SK-N-SH (cell line): ENCODE measurements at regions not wholly inside any gene's neighbourhood (a gene's known extent, or its start where the extent isn't known, plus 50 kb on each side); places are given as distances from the start of the nearest gene placed in this dataset.

Source experiments
- CTCF ChIA-PET: fragments of 300-600, 350-600 bp; formaldehyde crosslinking; extraction: SDS; loops from one replicate; lab custom pipeline; 2021; lab: Yijun Ruan, JAX
- POLR2A ChIA-PET: fragments of 350-600 bp; sonication (Branson Sonifier 250); formaldehyde crosslinking; extraction: SDS; loops from one replicate; lab custom pipeline; 2020; ENCODE audit warnings: antibody characterized with exemption, inconsistent platforms; lab: Yijun Ruan, JAX
- DNase-seq: peaks from one replicate; pipeline ENCODE4 v3.0.0; 2012
- H2AFZ ChIP-seq: fragments of 200-600 bp; sonication (generic); 2 replicates; pipeline ENCODE4 v1.8.1; 2016; ENCODE audit warnings: antibody characterized with exemption, mild to moderate bottlenecking, low read depth
- H3F3A ChIP-seq: fragments of 200-600 bp; sonication (generic); replicated peaks from 2 replicates; pipeline ENCODE3; 2016; ENCODE audit warnings: antibody characterized with exemption, mild to moderate bottlenecking; ENCODE audit not compliant: insufficient read depth
- H3K27ac ChIP-seq, 2 experiments: fragments of 200-500 bp in 1 of 2; fragments of 200-600 bp in 1 of 2; sonication (Bioruptor generic) in 1 of 2; sonication (generic), shearing (Covaris generic) in 1 of 2; 2 replicates each; pipeline versions ENCODE4 v1.5.1 to v1.6.1; 2014 to 2016; ENCODE audit warnings: low read depth in 2 of 2, inconsistent platforms in 1 of 2, low read length in 1 of 2, mild to moderate bottlenecking in 1 of 2, mixed read lengths in 1 of 2
- H3K27me3 ChIP-seq: fragments of 200-600 bp; sonication (generic), shearing (Covaris generic); 2 replicates; pipeline ENCODE4 v1.6.1; 2016; ENCODE audit warnings: mixed run types; ENCODE audit not compliant: insufficient read depth
- H3K36me3 ChIP-seq, 2 experiments: fragments of 200-500 bp in 1 of 2; fragments of 200-600 bp in 1 of 2; sonication (Bioruptor generic) in 1 of 2; sonication (generic) in 1 of 2; replicated peaks in 1 of 2; 2 replicates each; pipeline versions ENCODE3 to v1.5.1; 2014 to 2016; ENCODE audit warnings: low read length in 1 of 2, mild to moderate bottlenecking in 1 of 2; ENCODE audit not compliant: insufficient read depth in 2 of 2, control insufficient read depth in 1 of 2
- H3K4me1 ChIP-seq, 2 experiments: fragments of 200-500 bp in 1 of 2; fragments of 200-600 bp in 1 of 2; sonication (Bioruptor generic) in 1 of 2; sonication (generic), shearing (Covaris generic) in 1 of 2; 2 replicates each; pipeline versions ENCODE4 v1.5.1 to v1.6.1; 2014 to 2016; ENCODE audit warnings: low read depth in 1 of 2, low read length in 1 of 2, mixed run types in 1 of 2; ENCODE audit not compliant: insufficient read depth in 2 of 2, control insufficient read depth in 1 of 2
- H3K4me2 ChIP-seq: fragments of 200-600 bp; sonication (generic), shearing (Covaris generic); 2 replicates; pipeline ENCODE4 v1.6.1; 2017; ENCODE audit warnings: mixed run types
- H3K4me3 ChIP-seq, 2 experiments: fragments of 200-500 bp in 1 of 2; fragments of 200-600 bp in 1 of 2; sonication (Bioruptor generic) in 1 of 2; sonication (generic), shearing (Covaris generic) in 1 of 2; 2 replicates each; pipeline versions ENCODE4 v1.5.1 to v1.8.1; 2014 to 2016; ENCODE audit warnings: low read depth in 2 of 2, inconsistent platforms in 1 of 2, low read length in 1 of 2, mild to moderate bottlenecking in 1 of 2, mixed read lengths in 1 of 2, moderate library complexity in 1 of 2
- H3K79me2 ChIP-seq: fragments of 200-600 bp; sonication (generic); 2 replicates; pipeline ENCODE4 v1.8.1; 2017; ENCODE audit warnings: mild to moderate bottlenecking; ENCODE audit not compliant: insufficient read depth
- H3K9ac ChIP-seq: fragments of 200-600 bp; sonication (generic); 2 replicates; pipeline ENCODE4 v1.6.1; 2017; ENCODE audit warnings: mixed run types
- H3K9me2 ChIP-seq: fragments of 200-600 bp; sonication (generic); 2 replicates; pipeline ENCODE4 v1.6.1; 2017; ENCODE audit warnings: mixed run types
- H3K9me3 ChIP-seq: fragments of 200-600 bp; sonication (generic); 2 replicates; pipeline ENCODE4 v1.6.1; 2017; ENCODE audit warnings: mixed run types, mild to moderate bottlenecking, moderate library complexity
- H4K20me1 ChIP-seq: fragments of 200-600 bp; sonication (generic); 2 replicates; pipeline ENCODE4 v1.6.1; 2017; ENCODE audit warnings: mild to moderate bottlenecking, mixed run types; ENCODE audit not compliant: insufficient read depth
- CHD2 ChIP-seq: fragments of 150-350 bp; IDR thresholded peaks from 2 replicates; pipeline ENCODE4 v1.6.1; 2018; ENCODE audit warnings: low read length; ENCODE audit not compliant: partially characterized antibody
- EP300 ChIP-seq, 2 experiments: IDR thresholded peaks; 2 replicates each; pipeline versions ENCODE4 v1.4.0 to v1.6.1; 2012; ENCODE audit warnings: borderline replicate concordance in 1 of 2, low read depth in 1 of 2, low read length in 1 of 2
- FOSL2 ChIP-seq: IDR thresholded peaks from 2 replicates; pipeline ENCODE4 v1.4.0; 2012; ENCODE audit warnings: low read depth, mild to moderate bottlenecking, moderate library complexity, borderline replicate concordance
- GABPA ChIP-seq: IDR thresholded peaks from 2 replicates; pipeline ENCODE4 v1.4.0; 2012; ENCODE audit warnings: low read depth, mild to moderate bottlenecking
- GATA2 ChIP-seq: sonication (generic); formaldehyde crosslinking; IDR thresholded peaks from 2 replicates; pipeline ENCODE4 v1.5.0; 2020; ENCODE audit warnings: mild to moderate bottlenecking, missing genetic modification reagents
- JUND ChIP-seq: IDR thresholded peaks from 2 replicates; pipeline ENCODE4 v1.4.0; 2012
- MEF2A ChIP-seq: IDR thresholded peaks from 2 replicates; pipeline ENCODE4 v1.4.0; 2012; ENCODE audit warnings: low read depth, borderline replicate concordance
- RXRA ChIP-seq: IDR thresholded peaks from 2 replicates; pipeline ENCODE4 v1.4.0; 2012; ENCODE audit warnings: low read depth, mild to moderate bottlenecking, borderline replicate concordance
- SMC3 ChIP-seq: IDR thresholded peaks from 2 replicates; pipeline ENCODE4 v1.6.1; 2012; ENCODE audit warnings: low read depth, low read length, improper control_type of control experiment
- TCF12 ChIP-seq: IDR thresholded peaks from 2 replicates; pipeline ENCODE4 v1.4.0; 2012
- TEAD4 ChIP-seq: IDR thresholded peaks from 2 replicates; pipeline ENCODE4 v1.4.0; 2012; ENCODE audit warnings: mild to moderate bottlenecking, borderline replicate concordance; ENCODE audit not compliant: insufficient read depth
- WGBS: methylation state at CpG from one replicate; pipeline ENCODE4 v1.1.6; 2017; ENCODE audit warnings: low lambda C conversion rate; 5-methylcytosine and 5-hydroxymethylcytosine counted together
- TF ChIP-seq, protein P1 (sequence below): fragments of 150-350 bp; IDR thresholded peaks from 2 replicates; pipeline ENCODE4 v1.6.1; 2017; ENCODE audit warnings: antibody characterized with exemption, low read length, low read depth, borderline replicate concordance
- TF ChIP-seq, protein P2 (sequence below): IDR thresholded peaks from 2 replicates; pipeline ENCODE4 v1.4.0; 2012; ENCODE audit warnings: low read depth
- TF ChIP-seq, protein P3 (sequence below): fragments of 150-350 bp; IDR thresholded peaks from 2 replicates; pipeline ENCODE4 v1.6.1; 2016; ENCODE audit warnings: mild to moderate bottlenecking, low read depth, low read length

DNA sequence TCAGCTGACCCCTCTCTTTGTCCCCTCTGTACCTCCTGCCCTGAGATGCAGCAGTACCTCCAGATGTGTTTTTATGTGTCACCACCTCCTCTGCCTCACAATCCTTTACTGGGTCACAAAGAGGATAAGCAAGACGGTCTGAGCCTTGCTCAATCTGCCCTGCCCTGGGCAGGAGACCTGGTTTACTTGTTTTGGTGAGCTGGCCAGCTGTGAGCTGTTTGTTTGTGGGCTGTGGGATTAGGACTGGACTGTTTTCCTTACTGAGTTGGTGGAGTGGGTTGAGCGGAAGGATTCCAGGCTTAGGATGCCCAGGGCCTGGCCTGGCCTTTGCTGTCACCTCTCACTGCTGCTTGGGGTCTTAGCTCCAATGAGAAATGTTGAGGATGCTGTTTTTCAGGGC lies 299.5 kb downstream of the SRBD1 start:
- 0% methylated on average over 1 of the region's 2 CpGs for WGBS
- ChIA-PET POLR2A (no interaction called here), CTCF (interaction anchor here (0.9 kb wide), 1 partner anchor 10 kb away, joined by 3 read pairs; no protein-coding TSS in a partner anchor)
- Histone ChIP-seq H3K36me3 (no peaks in the 10 kb centered on the region), H3K4me3 (no peak overlapping the region), H3K9me2 (no peaks in the 10 kb centered on the region), H3K79me2 (no peaks in the 10 kb centered on the region), H3K27ac (no peak overlapping the region), H3K4me1 (peaks cover 0 to 6% of the 10 kb centered on the region in 2 experiments; a peak in 2 of 4 replicates), H3K9ac (no peak overlapping the region), H3F3A (peaks cover 6% of the 10 kb centered on the region), H3K9me3 (no peaks in the 10 kb centered on the region), H3K4me2 (no peak overlapping the region), H3K27me3 (no peaks in the 10 kb centered on the region), H2AFZ (no peak overlapping the region)
- no peak for DNase-seq
- no peak for TF ChIP-seq FOSL2
- no peak for TF ChIP-seq TCF12
- no peak for TF ChIP-seq EP300 (IDR thresholded peaks at IDR 0.05; ENCODE audit: borderline replicate concordance in 1 of 2, low read depth in 1 of 2, low read length in 1 of 2)
- TF ChIP-seq JUND, result no peak
- TF ChIP-seq TEAD4, result no peak
- TF ChIP-seq MEF2A, result no peak
- TF ChIP-seq, all 33 proteins: peak for 0
- H4K20me1 ChIP-seq, result no peaks in the 10 kb centered on the region

DNA sequence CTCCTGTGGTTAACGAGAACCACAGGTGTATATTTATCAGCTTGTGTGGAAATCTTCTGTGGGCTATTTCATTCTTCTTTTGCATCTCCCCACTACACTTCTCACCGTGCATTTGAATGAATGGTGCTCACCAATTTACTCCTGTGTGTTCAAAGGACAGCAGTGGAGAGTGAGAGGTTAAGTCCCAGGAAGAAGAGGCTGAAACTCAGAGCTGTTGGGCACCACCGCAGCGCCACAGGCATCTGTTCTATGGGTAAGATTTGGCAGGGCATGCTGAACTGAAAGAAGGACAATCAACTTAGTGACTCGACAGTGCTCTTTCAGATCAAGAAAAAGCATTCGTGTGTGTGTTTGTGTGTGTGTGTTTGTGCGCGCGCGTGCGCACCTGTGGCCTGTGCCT lies 297.9 kb upstream of the SIX2 start:
- no peaks in the 10 kb centered on the region for H3K9me2 ChIP-seq
- H2AFZ ChIP-seq, result no peak overlapping the region
- no peak overlapping the region for H3K4me3 ChIP-seq
- H3K36me3 ChIP-seq, result no peaks in the 10 kb centered on the region
- no peak overlapping the region for H3K4me2 ChIP-seq
- no peaks in the 10 kb centered on the region for H3K79me2 ChIP-seq
- WGBS, result 80% methylated on average over 11 of the region's 11 CpGs
- no peaks in the 10 kb centered on the region for H3F3A ChIP-seq
- POLR2A ChIA-PET, result no interaction called here
- no peak overlapping the region for H3K27ac ChIP-seq
- no peaks in the 10 kb centered on the region for H3K9me3 ChIP-seq
- CTCF ChIA-PET, result interaction anchor here (0.7 to 1.2 kb wide), 3 partner anchors 44 to 595 kb away, joined by 3 to 4 read pairs (median 3); no protein-coding TSS in a partner anchor
- TF ChIP-seq, protein P1, sequence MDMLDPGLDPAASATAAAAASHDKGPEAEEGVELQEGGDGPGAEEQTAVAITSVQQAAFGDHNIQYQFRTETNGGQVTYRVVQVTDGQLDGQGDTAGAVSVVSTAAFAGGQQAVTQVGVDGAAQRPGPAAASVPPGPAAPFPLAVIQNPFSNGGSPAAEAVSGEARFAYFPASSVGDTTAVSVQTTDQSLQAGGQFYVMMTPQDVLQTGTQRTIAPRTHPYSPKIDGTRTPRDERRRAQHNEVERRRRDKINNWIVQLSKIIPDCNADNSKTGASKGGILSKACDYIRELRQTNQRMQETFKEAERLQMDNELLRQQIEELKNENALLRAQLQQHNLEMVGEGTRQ, result no peak
- TF ChIP-seq CHD2, result no peak
- TF ChIP-seq SMC3, result no peak
- TF ChIP-seq RXRA, result no peak
- TF ChIP-seq GATA2 (CRISPR knock-in tag), result no peak
- no peak for TF ChIP-seq GABPA
- TF ChIP-seq, protein P2, sequence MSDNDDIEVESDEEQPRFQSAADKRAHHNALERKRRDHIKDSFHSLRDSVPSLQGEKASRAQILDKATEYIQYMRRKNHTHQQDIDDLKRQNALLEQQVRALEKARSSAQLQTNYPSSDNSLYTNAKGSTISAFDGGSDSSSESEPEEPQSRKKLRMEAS, result no peak
- TF ChIP-seq, protein P3, sequence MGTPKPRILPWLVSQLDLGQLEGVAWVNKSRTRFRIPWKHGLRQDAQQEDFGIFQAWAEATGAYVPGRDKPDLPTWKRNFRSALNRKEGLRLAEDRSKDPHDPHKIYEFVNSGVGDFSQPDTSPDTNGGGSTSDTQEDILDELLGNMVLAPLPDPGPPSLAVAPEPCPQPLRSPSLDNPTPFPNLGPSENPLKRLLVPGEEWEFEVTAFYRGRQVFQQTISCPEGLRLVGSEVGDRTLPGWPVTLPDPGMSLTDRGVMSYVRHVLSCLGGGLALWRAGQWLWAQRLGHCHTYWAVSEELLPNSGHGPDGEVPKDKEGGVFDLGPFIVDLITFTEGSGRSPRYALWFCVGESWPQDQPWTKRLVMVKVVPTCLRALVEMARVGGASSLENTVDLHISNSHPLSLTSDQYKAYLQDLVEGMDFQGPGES, result no peak
- no peak for DNase-seq
- H3K9ac ChIP-seq, result no peak overlapping the region
- H4K20me1 ChIP-seq, result no peaks in the 10 kb centered on the region
- H3K27me3 ChIP-seq, result no peaks in the 10 kb centered on the region
- H3K4me1 ChIP-seq, result no peaks in the 10 kb centered on the region
